ENCODE measurements at regions not wholly inside any gene's neighbourhood (a gene's known extent, or its start where the extent isn't known, plus 50 kb on each side); places are given as distances from the start of the nearest gene placed in this dataset.

DNA sequence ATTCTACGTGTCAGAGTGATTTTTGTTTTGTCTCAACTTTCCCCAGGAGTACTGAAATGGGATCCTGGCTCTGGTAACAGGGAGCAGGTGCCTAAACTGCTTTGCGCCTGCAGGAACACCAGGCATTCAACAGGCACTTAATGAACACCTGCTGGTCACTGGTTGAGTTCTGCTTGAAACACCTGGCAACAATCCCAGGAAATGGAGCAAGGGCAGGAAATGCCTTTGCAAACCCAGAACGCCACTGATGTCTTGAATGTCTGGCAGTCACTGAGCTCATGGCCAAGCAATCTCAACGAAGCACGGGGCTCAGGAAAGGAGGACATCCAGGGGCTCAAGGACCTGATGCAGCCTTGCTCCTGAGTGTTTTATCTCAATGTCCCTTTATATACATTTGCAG lies 360.0 kb upstream of the RAB6C start:
- 76 to 78% methylated on average over 5 of the region's 5 CpGs for WGBS, 2 experiments
- Histone ChIP-seq H3K27me3 (ENCODE audit: control insufficient read depth, insufficient read depth, low read length, poor library complexity, severe bottlenecking) (no peaks in the 10 kb centered on the region), H3K27ac (ENCODE audit: insufficient read depth, low read depth, low read length, poor library complexity, severe bottlenecking) (no peak overlapping the region), H3K4me3 (ENCODE audit: insufficient read depth, low read depth, low read length) (no peak overlapping the region), H3K9me3 (ENCODE audit: control insufficient read depth, low read length) (no peaks in the 10 kb centered on the region), H3K36me3 (ENCODE audit: control insufficient read depth, insufficient read depth, low read length) (no peaks in the 10 kb centered on the region), H3K4me1 (ENCODE audit: control insufficient read depth, insufficient read depth, low read length) (no peaks in the 10 kb centered on the region)

DNA sequence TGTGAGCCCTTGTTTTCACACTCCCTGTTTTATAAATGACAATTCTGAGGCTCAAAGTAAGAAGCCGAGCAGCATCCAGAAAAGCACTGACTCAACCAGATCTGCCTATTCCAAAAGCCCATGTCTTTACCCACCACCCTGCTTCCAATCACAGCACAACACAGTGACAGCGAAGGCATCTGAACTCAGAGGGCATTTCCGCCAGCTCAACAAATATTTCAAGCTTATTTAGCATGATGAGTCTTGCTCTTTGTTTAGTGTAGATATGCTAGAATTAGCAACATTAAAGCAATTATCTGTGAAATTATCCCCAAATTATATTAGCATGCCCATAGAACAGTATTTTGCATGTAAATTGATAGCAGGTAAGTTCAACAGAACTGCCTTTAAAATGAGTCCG lies 359.1 kb upstream of the RAB6C start:
- Histone ChIP-seq H3K27me3 (ENCODE audit: control insufficient read depth, insufficient read depth, low read length, poor library complexity, severe bottlenecking) (no peaks in the 10 kb centered on the region), H3K36me3 (ENCODE audit: control insufficient read depth, insufficient read depth, low read length) (no peaks in the 10 kb centered on the region), H3K4me1 (ENCODE audit: control insufficient read depth, insufficient read depth, low read length) (no peaks in the 10 kb centered on the region), H3K27ac (ENCODE audit: insufficient read depth, low read depth, low read length, poor library complexity, severe bottlenecking) (no peak overlapping the region), H3K9me3 (ENCODE audit: control insufficient read depth, low read length) (no peaks in the 10 kb centered on the region), H3K4me3 (ENCODE audit: insufficient read depth, low read depth, low read length) (no peak overlapping the region)
- WGBS, 2 experiments = 70 to 83% methylated on average over 3 to 4 of the region's 4 CpGs

DNA sequence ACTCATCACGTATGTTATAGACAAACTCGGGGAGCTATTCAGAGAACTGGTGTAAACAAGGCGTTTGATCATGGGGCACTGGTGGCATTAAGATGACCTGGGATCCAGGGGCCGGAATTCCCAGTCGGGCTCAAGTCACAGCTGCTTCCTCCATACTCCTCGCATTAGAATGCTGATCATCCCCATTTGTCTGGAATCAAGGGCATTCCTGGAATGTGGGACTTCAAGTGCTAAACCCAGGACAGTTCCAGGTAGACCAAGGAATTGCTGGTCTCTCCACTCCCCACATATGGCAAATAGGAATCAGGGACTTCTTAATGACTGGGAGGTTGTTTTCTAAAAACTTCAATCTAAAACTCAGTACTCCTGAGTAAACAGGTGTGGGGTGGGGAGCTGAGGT lies 355.7 kb upstream of the RAB6C start:
- Histone ChIP-seq H3K4me3 (ENCODE audit: insufficient read depth, low read depth, low read length) (no peak overlapping the region), H3K36me3 (ENCODE audit: control insufficient read depth, insufficient read depth, low read length) (no peaks in the 10 kb centered on the region), H3K27me3 (ENCODE audit: control insufficient read depth, insufficient read depth, low read length, poor library complexity, severe bottlenecking) (no peaks in the 10 kb centered on the region), H3K4me1 (ENCODE audit: control insufficient read depth, insufficient read depth, low read length) (no peaks in the 10 kb centered on the region), H3K9me3 (ENCODE audit: control insufficient read depth, low read length) (no peaks in the 10 kb centered on the region), H3K27ac (ENCODE audit: insufficient read depth, low read depth, low read length, poor library complexity, severe bottlenecking) (no peak overlapping the region)
- 90% methylated on average over 6 of the region's 6 CpGs for WGBS, 2 experiments

DNA sequence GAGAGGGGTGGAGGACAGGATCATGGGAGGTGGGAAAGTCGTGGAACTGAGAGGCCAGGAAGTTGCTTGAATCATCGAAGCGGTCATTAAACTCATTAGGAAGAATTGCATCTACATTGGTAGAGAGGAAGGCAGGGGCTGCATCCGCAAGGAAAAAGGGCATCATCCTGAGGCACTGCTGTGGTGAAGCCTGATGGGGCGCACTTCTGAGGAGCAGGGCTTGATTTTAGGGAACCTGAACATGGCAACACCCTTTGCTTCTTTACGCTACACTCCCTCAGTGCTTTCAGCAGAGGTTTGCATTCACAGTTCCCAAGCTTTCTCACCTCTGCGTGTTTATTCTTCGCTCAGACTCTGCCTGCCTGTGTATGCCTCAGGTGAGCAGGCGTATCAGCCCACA lies 352.0 kb upstream of the RAB6C start:
- Histone ChIP-seq H3K36me3 (ENCODE audit: control insufficient read depth, insufficient read depth, low read length) (no peaks in the 10 kb centered on the region), H3K4me1 (ENCODE audit: control insufficient read depth, insufficient read depth, low read length) (no peaks in the 10 kb centered on the region), H3K4me3 (ENCODE audit: insufficient read depth, low read depth, low read length) (no peak overlapping the region), H3K27ac (ENCODE audit: insufficient read depth, low read depth, low read length, poor library complexity, severe bottlenecking) (no peak overlapping the region), H3K9me3 (ENCODE audit: control insufficient read depth, low read length) (no peaks in the 10 kb centered on the region), H3K27me3 (ENCODE audit: control insufficient read depth, insufficient read depth, low read length, poor library complexity, severe bottlenecking) (no peaks in the 10 kb centered on the region)
- WGBS, 2 experiments = 87 to 89% methylated on average over 9 of the region's 9 CpGs

DNA sequence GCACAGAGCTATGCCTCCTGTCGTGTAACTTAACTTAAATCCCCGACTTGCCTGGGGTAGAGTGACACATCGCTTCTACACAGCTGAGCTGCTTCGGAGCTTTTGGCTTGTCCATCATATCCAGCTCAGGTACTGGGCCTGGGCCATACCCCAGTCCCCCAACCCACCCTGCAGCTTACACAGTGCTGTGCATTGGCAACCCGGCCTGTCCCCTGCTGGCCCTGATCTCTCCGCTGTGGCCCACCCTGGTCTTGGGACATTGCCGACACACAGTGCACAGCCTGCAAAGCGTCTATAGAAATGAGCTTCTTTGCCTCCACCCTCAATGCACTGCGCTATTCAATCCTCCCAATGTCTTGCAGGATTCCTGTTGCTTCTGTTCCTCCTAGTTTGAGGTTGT lies 342.8 kb upstream of the RAB6C start:
- H3K4me1 ChIP-seq (ENCODE audit: control insufficient read depth, insufficient read depth, low read length) = no peaks in the 10 kb centered on the region
- H3K4me3 ChIP-seq (ENCODE audit: insufficient read depth, low read depth, low read length) = no peak overlapping the region
- H3K27ac ChIP-seq (ENCODE audit: insufficient read depth, low read depth, low read length, poor library complexity, severe bottlenecking) = no peak overlapping the region
- WGBS, 2 experiments = 94 to 96% methylated on average over 9 of the region's 9 CpGs
- H3K9me3 ChIP-seq (ENCODE audit: control insufficient read depth, low read length) = no peaks in the 10 kb centered on the region
- H3K27me3 ChIP-seq (ENCODE audit: control insufficient read depth, insufficient read depth, low read length, poor library complexity, severe bottlenecking) = no peaks in the 10 kb centered on the region
- H3K36me3 ChIP-seq (ENCODE audit: control insufficient read depth, insufficient read depth, low read length) = no peaks in the 10 kb centered on the region

DNA sequence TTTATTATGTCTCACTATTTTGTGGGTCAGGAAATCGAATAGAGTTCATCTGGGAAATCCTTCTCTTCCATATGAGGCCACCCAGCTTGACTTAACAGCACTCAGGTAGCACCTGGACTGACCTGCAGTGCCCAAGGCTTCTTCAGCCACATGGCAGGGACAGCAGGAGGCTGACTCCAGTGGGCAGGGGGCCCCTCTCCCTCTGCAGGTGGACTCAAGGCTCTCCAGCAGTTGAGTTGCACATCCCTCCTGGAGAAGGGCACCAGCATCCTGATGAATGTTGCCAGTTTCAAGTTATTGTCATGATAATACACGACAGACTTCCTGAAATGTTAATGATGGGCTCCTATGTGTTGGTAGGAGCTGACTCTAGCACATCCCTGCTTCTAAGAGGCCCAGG lies 338.1 kb upstream of the RAB6C start:
- 87 to 89% methylated on average over 2 of the region's 2 CpGs for WGBS, 2 experiments
- no peaks in the 10 kb centered on the region for H3K9me3 ChIP-seq (ENCODE audit: control insufficient read depth, low read length)
- no peaks in the 10 kb centered on the region for H3K36me3 ChIP-seq (ENCODE audit: control insufficient read depth, insufficient read depth, low read length)
- H3K27me3 ChIP-seq (ENCODE audit: control insufficient read depth, insufficient read depth, low read length, poor library complexity, severe bottlenecking) = no peaks in the 10 kb centered on the region
- H3K27ac ChIP-seq (ENCODE audit: insufficient read depth, low read depth, low read length, poor library complexity, severe bottlenecking) = no peak overlapping the region
- H3K4me3 ChIP-seq (ENCODE audit: insufficient read depth, low read depth, low read length) = no peak overlapping the region
- no peaks in the 10 kb centered on the region for H3K4me1 ChIP-seq (ENCODE audit: control insufficient read depth, insufficient read depth, low read length)

DNA sequence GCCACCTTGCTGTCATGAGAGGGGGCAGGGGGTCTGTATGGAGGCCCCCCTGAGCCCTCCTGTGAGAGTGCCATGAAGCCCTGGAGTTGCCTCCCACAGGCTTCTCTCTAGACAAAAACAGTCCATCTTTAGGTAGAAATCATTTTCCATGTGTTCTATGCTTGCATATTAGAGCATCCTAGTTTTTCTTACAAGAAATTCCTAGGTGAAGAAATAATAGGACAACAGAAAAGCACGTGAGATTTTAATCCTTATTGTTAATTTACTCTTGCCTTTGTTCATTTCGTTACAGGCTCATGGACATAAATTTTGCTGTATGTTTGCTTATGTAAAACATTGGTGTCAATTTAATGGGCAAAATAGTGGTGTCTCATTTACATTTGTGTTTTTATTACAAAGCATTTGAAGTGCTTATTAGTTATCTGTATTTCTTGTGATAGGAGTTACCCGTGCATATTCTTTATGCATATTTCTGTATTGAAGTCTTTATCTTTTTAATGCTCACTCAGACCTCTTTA lies 336.9 kb upstream of the RAB6C start:
- Histone ChIP-seq H3K4me3 (ENCODE audit: insufficient read depth, low read depth, low read length) (no peak overlapping the region), H3K4me1 (ENCODE audit: control insufficient read depth, insufficient read depth, low read length) (no peaks in the 10 kb centered on the region), H3K27me3 (ENCODE audit: control insufficient read depth, insufficient read depth, low read length, poor library complexity, severe bottlenecking) (no peaks in the 10 kb centered on the region), H3K9me3 (ENCODE audit: control insufficient read depth, low read length) (no peaks in the 10 kb centered on the region), H3K27ac (ENCODE audit: insufficient read depth, low read depth, low read length, poor library complexity, severe bottlenecking) (no peak overlapping the region), H3K36me3 (ENCODE audit: control insufficient read depth, insufficient read depth, low read length) (no peaks in the 10 kb centered on the region)
- WGBS, 2 experiments = 98 to 100% methylated on average over 2 to 3 of the region's 3 CpGs

DNA sequence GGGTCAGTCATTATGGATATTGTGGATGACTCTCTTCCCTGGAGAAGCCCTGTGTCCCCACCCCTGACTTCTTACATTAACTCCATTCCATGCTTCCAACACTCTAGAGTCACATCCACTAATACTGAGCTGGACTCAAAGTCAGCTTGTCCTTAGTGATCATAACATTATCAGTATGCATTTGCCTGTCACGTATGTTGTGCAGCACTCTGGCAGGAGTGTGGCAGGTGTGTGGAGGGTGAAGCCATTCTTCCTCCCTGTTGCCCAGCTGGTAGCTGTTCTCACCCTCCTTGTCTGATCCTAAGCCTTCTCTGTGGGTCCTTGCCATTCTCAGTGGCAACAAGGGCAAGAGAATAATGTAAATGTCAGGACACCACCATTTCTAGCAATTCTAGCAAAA lies 334.1 kb upstream of the RAB6C start:
- Histone ChIP-seq H3K36me3 (ENCODE audit: control insufficient read depth, insufficient read depth, low read length) (no peaks in the 10 kb centered on the region), H3K27ac (ENCODE audit: insufficient read depth, low read depth, low read length, poor library complexity, severe bottlenecking) (no peak overlapping the region), H3K27me3 (ENCODE audit: control insufficient read depth, insufficient read depth, low read length, poor library complexity, severe bottlenecking) (no peaks in the 10 kb centered on the region), H3K4me1 (ENCODE audit: control insufficient read depth, insufficient read depth, low read length) (no peaks in the 10 kb centered on the region), H3K9me3 (ENCODE audit: control insufficient read depth, low read length) (no peaks in the 10 kb centered on the region), H3K4me3 (ENCODE audit: insufficient read depth, low read depth, low read length) (no peak overlapping the region)
- 91 to 100% methylated on average over 1 of the region's 1 CpG for WGBS, 2 experiments

DNA sequence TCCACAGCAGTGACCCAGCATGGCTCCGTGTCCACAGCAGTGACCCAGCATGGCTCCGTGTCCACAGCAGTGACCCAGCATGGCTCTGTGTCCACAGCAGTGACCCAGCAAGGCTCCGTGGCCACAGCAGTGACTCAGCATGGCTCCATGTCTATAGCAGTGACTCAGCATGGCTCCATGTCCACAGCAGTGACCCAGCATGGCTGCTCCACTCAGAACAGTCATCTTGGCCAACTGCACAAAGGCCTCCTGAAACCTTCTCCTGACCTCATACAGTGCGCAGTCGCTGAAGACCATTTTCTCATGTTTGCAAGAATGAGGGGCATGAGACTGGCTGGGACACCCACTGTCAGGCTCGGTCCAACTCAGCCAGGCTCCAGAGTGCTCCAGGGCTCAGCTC lies 333.4 kb upstream of the RAB6C start:
- no peaks in the 10 kb centered on the region for H3K9me3 ChIP-seq (ENCODE audit: control insufficient read depth, low read length)
- H3K4me1 ChIP-seq (ENCODE audit: control insufficient read depth, insufficient read depth, low read length) = no peaks in the 10 kb centered on the region
- no peaks in the 10 kb centered on the region for H3K27me3 ChIP-seq (ENCODE audit: control insufficient read depth, insufficient read depth, low read length, poor library complexity, severe bottlenecking)
- no peak overlapping the region for H3K4me3 ChIP-seq (ENCODE audit: insufficient read depth, low read depth, low read length)
- H3K36me3 ChIP-seq (ENCODE audit: control insufficient read depth, insufficient read depth, low read length) = no peaks in the 10 kb centered on the region
- 94 to 97% methylated on average over 5 to 6 of the region's 6 CpGs for WGBS, 2 experiments
- H3K27ac ChIP-seq (ENCODE audit: insufficient read depth, low read depth, low read length, poor library complexity, severe bottlenecking) = no peak overlapping the region

DNA sequence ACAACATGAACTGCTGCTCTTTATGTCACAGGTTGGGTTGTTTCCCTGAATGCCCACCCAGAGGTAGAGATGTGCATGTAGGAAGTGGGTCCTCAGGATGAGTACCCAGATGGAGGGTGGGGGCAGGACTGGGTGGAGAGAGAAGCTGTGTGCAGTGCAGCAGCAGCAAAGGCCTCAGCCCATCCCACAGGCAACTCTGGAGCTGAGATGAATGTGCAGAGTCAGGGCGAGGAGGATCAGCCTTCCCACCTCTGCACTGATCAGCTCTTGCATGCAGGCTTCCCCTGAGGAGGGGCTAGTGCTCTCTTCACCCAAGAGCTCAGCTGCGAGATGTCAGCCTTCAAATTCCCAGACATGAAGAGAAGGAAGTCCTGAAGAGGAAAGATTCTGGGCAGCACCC lies 326.2 kb upstream of the RAB6C start:
- 85 to 91% methylated on average over 2 of the region's 2 CpGs for WGBS, 2 experiments

DNA sequence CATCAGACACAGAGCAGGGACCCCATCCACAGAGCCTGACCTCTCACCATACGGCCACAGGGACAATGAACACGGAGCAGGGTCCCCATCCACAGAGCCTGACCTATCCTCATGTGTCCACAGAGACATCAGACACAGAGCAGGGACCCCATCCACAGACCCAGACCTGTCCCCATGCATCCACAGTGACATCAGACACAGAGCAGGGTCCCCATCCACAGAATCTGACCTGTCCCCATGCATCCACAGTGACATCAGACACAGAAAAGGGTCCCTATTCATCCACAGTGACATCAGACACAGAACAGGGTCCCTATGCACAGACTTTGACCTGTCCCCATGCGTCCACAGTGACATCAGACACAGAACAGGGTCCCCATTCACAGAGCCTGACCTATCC lies 325.1 kb upstream of the RAB6C start:
- Histone ChIP-seq H3K27me3 (ENCODE audit: control insufficient read depth, insufficient read depth, low read length, poor library complexity, severe bottlenecking) (no peaks in the 10 kb centered on the region), H3K4me3 (ENCODE audit: insufficient read depth, low read depth, low read length) (no peak overlapping the region), H3K36me3 (ENCODE audit: control insufficient read depth, insufficient read depth, low read length) (no peaks in the 10 kb centered on the region), H3K4me1 (ENCODE audit: control insufficient read depth, insufficient read depth, low read length) (no peaks in the 10 kb centered on the region), H3K27ac (ENCODE audit: insufficient read depth, low read depth, low read length, poor library complexity, severe bottlenecking) (no peak overlapping the region), H3K9me3 (ENCODE audit: control insufficient read depth, low read length) (no peaks in the 10 kb centered on the region)
- 91 to 97% methylated on average over 3 of the region's 3 CpGs for WGBS, 2 experiments

More for the DNA sequence above, 326.2 kb upstream of the RAB6C start:
- no peak overlapping the region for H3K4me3 ChIP-seq (ENCODE audit: insufficient read depth, low read depth, low read length)
- H3K4me1 ChIP-seq (ENCODE audit: control insufficient read depth, insufficient read depth, low read length) = no peaks in the 10 kb centered on the region
- H3K27ac ChIP-seq (ENCODE audit: insufficient read depth, low read depth, low read length, poor library complexity, severe bottlenecking) = no peak overlapping the region
- no peaks in the 10 kb centered on the region for H3K27me3 ChIP-seq (ENCODE audit: control insufficient read depth, insufficient read depth, low read length, poor library complexity, severe bottlenecking)
- no peaks in the 10 kb centered on the region for H3K9me3 ChIP-seq (ENCODE audit: control insufficient read depth, low read length)
- H3K36me3 ChIP-seq (ENCODE audit: control insufficient read depth, insufficient read depth, low read length) = no peaks in the 10 kb centered on the region
